Spleen (tissue), 11 donors: ENCODE measurements at regions not wholly inside any gene's neighbourhood (a gene's known extent, or its start where the extent isn't known, plus 50 kb on each side); places are given as distances from the start of the nearest gene placed in this dataset.

Experiments
- DNase-seq: peaks from one replicate; pipeline ENCODE4 v3.0.0-alpha.2; 2020
- H3K27ac ChIP-seq, 8 donors: fragments of 200-600 bp; sonication (generic) in 7 of 8; 1 replicate in 4 of 8; 2 replicates in 4 of 8; pipeline versions ENCODE4 v1.5.0 to v1.8.0; 2016 to 2021; ENCODE audit warnings: inconsistent platforms in 4 of 8, mild to moderate bottlenecking in 4 of 8, moderate library complexity in 1 of 8
- H3K27me3 ChIP-seq, 7 donors: fragments of 200-600 bp; sonication (generic) in 6 of 7; replicated peaks in 1 of 7; 1 replicate in 4 of 7; 2 replicates in 3 of 7; pipeline versions ENCODE4 v1.5.0 to v1.8.0; 2016 to 2021; ENCODE audit warnings: inconsistent platforms in 3 of 7, mild to moderate bottlenecking in 1 of 7
- H3K36me3 ChIP-seq, 6 donors: fragments of 200-600 bp; sonication (generic) in 5 of 6; 1 replicate in 4 of 6; 2 replicates in 2 of 6; pipeline versions ENCODE4 v1.5.0 to v1.8.0; 2016 to 2021; ENCODE audit warnings: inconsistent platforms in 2 of 6
- H3K4me1 ChIP-seq, 6 donors: fragments of 200-600 bp; sonication (generic) in 5 of 6; 1 replicate in 3 of 6; 2 replicates in 3 of 6; pipeline versions ENCODE4 v1.5.0 to v1.8.0; 2016 to 2021; ENCODE audit warnings: inconsistent platforms in 3 of 6
- H3K4me3 ChIP-seq, 8 donors: fragments of 200-600 bp; sonication (generic) in 7 of 8; 1 replicate in 4 of 8; 2 replicates in 4 of 8; pipeline versions ENCODE4 v1.5.0 to v1.8.0; 2016 to 2021; ENCODE audit warnings: inconsistent platforms in 4 of 8, mild to moderate bottlenecking in 4 of 8, moderate library complexity in 2 of 8
- H3K9me3 ChIP-seq, 8 donors: fragments of 200-600 bp; sonication (generic) in 7 of 8; 1 replicate in 4 of 8; 2 replicates in 4 of 8; pipeline versions ENCODE4 v1.5.0 to v1.8.0; 2016 to 2021; ENCODE audit warnings: inconsistent platforms in 4 of 8
- POLR2A ChIP-seq, 3 donors: fragments of 450-650 bp; IDR thresholded peaks; one replicate each; pipeline ENCODE4 v1.5.1; 2017; ENCODE audit warnings: antibody characterized with exemption in 3 of 3, mild to moderate bottlenecking in 1 of 3
- POLR2AphosphoS5 ChIP-seq, 3 donors: sonication (generic); formaldehyde crosslinking; IDR thresholded peaks; one replicate each; pipeline ENCODE4 v1.5.1; 2017; ENCODE audit warnings: antibody characterized with exemption in 3 of 3
- WGBS, 5 donors: extraction: QIAGEN DNeasy Blood & Tissue Kit in 3 of 5; methylation state at CpG; one replicate each; pipeline versions ENCODE4 v1.1.5 to v1.1.7; 2013 to 2018; 5-methylcytosine and 5-hydroxymethylcytosine counted together
- intact Hi-C: fragments of 100-400 bp; cut with DNase I; formaldehyde crosslinking; loops from one replicate; pipeline ENCODE4 v1.15.0; 2023; ENCODE audit warnings: low total_unique reads
- TF ChIP-seq, protein P1 (sequence below), 11 experiments: fragments of 200-600 bp in 7 of 11; fragments of 450-650 bp in 4 of 11; sonication (generic) in 4 of 11; IDR thresholded peaks in 8 of 11; conservative IDR thresholded peaks in 3 of 11; 1 replicate in 7 of 11; 2 replicates in 4 of 11; pipeline versions ENCODE4 v1.4.0 to v1.8.0; 2016 to 2021; ENCODE audit warnings: antibody characterized with exemption in 11 of 11, inconsistent platforms in 4 of 11, mild to moderate bottlenecking in 1 of 11
- donor health status: healthy with polysubstance abuse.
- donor health status: DM: no; HTN: no; CAD: no; lungs with moderate emphysema.
- donor health status: DM: no; HTN: no; CAD: no.
- donor health status: Bipolar disorder and iron deficiency.
- donor health status: healthy.
- donor health status: DM: no; HTN: no; CAD: no.
- donor health status: DM: yes; HTN: yes; CAD: no.

DNA sequence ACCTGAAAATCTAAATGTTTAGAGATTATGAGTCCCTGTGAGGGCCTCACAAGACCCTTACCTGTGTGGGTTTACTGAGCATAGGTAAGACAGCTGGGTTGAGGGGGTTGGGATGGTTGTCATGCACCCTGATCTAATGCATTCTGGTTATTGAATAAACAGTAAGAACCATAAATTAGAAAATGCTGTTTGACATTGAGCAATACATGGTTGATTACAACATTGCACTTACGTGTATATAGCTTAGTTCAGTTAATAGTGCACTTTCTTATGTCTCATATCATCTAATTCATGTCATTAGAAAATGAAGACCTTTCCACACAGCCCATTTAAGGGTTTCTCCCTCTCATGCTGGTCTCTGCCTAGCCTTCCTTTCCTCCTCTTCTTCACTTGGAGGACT lies 253.5 kb upstream of the ATP5MC3 start:
- no peak for DNase-seq
- 44 to 74% (median 58%) methylated on average over 1 of the region's 1 CpG for WGBS, 5 donors
- Histone ChIP-seq H3K9me3 (peaks cover 0 to 4% (median 2%) of the 10 kb centered on the region in 8 donors), H3K4me3 (no peak overlapping the region), H3K4me1 (no peaks in the 10 kb centered on the region), H3K27ac (no peak overlapping the region), H3K36me3 (no peaks in the 10 kb centered on the region), H3K27me3 (peaks cover 0 to 9% (median 0%) of the 10 kb centered on the region in 7 donors)
- TF ChIP-seq, protein P1, sequence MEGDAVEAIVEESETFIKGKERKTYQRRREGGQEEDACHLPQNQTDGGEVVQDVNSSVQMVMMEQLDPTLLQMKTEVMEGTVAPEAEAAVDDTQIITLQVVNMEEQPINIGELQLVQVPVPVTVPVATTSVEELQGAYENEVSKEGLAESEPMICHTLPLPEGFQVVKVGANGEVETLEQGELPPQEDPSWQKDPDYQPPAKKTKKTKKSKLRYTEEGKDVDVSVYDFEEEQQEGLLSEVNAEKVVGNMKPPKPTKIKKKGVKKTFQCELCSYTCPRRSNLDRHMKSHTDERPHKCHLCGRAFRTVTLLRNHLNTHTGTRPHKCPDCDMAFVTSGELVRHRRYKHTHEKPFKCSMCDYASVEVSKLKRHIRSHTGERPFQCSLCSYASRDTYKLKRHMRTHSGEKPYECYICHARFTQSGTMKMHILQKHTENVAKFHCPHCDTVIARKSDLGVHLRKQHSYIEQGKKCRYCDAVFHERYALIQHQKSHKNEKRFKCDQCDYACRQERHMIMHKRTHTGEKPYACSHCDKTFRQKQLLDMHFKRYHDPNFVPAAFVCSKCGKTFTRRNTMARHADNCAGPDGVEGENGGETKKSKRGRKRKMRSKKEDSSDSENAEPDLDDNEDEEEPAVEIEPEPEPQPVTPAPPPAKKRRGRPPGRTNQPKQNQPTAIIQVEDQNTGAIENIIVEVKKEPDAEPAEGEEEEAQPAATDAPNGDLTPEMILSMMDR (IDR thresholded peaks at IDR 0.05 in 8 of 11, conservative IDR thresholded peaks at IDR 0.05 in 3 of 11): no peak
- TF ChIP-seq POLR2AphosphoS5 (IDR thresholded peaks at IDR 0.05) (no peak), POLR2A (IDR thresholded peaks at IDR 0.05) (no peak)
- intact Hi-C loops: no loop called here

DNA sequence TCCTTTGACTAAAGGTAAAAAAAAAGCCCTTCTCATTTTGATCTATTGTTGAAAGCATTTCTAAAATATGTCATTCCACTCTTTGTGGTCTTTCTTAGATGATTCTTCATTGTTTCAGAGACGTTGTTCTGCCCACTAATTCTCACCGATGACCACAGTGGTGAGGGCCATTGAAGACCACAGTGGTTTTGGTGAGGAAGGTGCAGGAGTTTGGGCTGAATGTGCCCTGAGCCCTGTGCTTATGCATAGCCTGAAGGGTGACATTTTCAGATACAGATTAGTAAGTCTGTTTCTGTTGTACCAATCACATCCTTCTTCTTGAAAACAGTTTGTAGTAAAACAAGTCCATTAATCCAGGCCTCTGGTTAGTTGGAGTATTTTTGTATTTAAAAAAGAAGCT lies 251.3 kb upstream of the ATP5MC3 start:
- Histone ChIP-seq H3K27ac (no peak overlapping the region), H3K36me3 (no peaks in the 10 kb centered on the region), H3K4me1 (no peaks in the 10 kb centered on the region), H3K9me3 (peaks cover 0 to 22% (median 19%) of the 10 kb centered on the region in 8 donors), H3K4me3 (no peak overlapping the region), H3K27me3 (peaks cover 0 to 4% (median 0%) of the 10 kb centered on the region in 7 donors)
- 75 to 94% (median 83%) methylated on average over 2 of the region's 2 CpGs for WGBS, 5 donors
- no peak for DNase-seq
- intact Hi-C loops: no loop called here
- TF ChIP-seq, protein P1 (IDR thresholded peaks at IDR 0.05 in 8 of 11, conservative IDR thresholded peaks at IDR 0.05 in 3 of 11): no peak
- no peak for TF ChIP-seq POLR2AphosphoS5 (IDR thresholded peaks at IDR 0.05)
- TF ChIP-seq POLR2A (IDR thresholded peaks at IDR 0.05): no peak

DNA sequence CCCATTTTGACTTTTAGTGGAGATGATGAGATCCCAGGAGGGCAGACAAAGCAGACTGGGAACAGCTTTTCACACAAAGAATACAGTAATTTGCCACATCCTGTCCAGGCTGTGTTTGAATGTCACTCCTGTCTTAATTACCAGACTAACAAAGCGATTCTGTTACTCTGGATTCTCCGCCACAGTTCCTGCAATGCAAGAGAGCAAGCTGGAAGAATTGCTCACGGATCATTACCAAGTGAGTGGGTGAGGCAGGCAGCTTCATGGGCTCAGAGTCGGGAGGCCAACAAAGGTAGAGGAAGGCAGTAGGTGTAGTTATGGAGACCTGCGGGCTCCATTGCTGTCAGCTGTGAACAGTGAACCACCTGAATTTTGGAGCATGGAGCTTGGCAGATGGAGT lies 250.5 kb upstream of the ATP5MC3 start:
- WGBS, 5 donors: 74 to 81% (median 76%) methylated on average over 5 of the region's 5 CpGs
- intact Hi-C loops: no loop called here
- no peak for DNase-seq
- Histone ChIP-seq H3K4me1 (no peaks in the 10 kb centered on the region), H3K4me3 (no peak overlapping the region), H3K9me3 (peaks cover 0 to 25% (median 19%) of the 10 kb centered on the region in 8 donors), H3K27ac (no peak overlapping the region), H3K27me3 (no peaks in the 10 kb centered on the region), H3K36me3 (no peaks in the 10 kb centered on the region)
- TF ChIP-seq POLR2AphosphoS5 (IDR thresholded peaks at IDR 0.05): no peak
- TF ChIP-seq POLR2A (IDR thresholded peaks at IDR 0.05): no peak
- TF ChIP-seq, protein P1 (IDR thresholded peaks at IDR 0.05 in 8 of 11, conservative IDR thresholded peaks at IDR 0.05 in 3 of 11): no peak

DNA sequence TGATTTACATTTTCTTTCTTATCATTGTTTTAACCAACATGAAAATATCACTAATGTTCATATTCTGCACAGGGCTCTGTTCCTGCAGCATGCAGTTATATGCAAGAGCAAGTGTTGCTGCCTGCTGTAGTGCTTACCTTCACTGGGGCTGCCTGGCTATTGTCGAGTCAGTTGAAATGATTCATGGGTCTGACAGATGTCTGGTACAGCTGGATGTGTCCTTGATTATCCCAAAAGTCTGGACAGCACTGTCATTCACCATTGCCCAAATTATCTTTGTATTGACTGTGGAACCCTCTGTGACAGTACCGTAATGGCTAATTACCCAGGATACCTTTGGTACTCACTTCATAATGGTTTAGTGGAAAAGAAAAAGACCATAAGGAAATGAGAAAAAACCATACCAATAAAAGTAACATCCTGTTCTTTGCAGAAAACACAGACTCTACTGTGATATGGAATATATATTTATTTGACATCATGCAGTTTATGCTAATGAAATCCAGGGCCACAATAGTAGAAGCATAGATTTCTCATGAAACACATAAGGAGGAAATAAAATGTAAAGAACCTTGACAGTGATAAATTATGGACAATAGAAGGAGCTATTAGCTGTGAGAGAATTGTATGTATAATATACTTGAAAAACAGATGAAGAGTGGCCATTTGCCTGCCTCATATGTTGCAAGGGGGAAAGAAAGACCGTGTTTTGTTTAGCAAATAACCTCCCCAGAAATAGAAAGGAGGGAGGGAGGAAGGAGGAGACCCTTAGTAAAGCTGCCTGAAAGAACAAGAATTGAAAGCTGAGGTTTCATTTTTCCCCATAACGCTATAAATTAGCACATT lies 249.8 kb upstream of the ATP5MC3 start:
- Histone ChIP-seq H3K4me1 (no peaks in the 10 kb centered on the region), H3K36me3 (no peaks in the 10 kb centered on the region), H3K27ac (no peak overlapping the region), H3K27me3 (peaks cover 0 to 2% (median 0%) of the 10 kb centered on the region in 7 donors), H3K9me3 (peaks cover 0 to 27% (median 19%) of the 10 kb centered on the region in 8 donors), H3K4me3 (no peak overlapping the region)
- no peak for TF ChIP-seq POLR2AphosphoS5 (IDR thresholded peaks at IDR 0.05)
- TF ChIP-seq, protein P1 (IDR thresholded peaks at IDR 0.05 in 8 of 11, conservative IDR thresholded peaks at IDR 0.05 in 3 of 11): no peak
- no peak for TF ChIP-seq POLR2A (IDR thresholded peaks at IDR 0.05)
- DNase-seq: no peak
- 44 to 57% (median 50%) methylated on average over 4 of the region's 4 CpGs for WGBS, 5 donors
- intact Hi-C loops: no loop called here
